Small intestine (tissue), 7 donors: ENCODE measurements at regions not wholly inside any gene's neighbourhood (a gene's known extent, or its start where the extent isn't known, plus 50 kb on each side); places are given as distances from the start of the nearest gene placed in this dataset.

ENCODE experiments used
- DNase-seq, 2 donors: peaks; one replicate each; pipeline versions ENCODE4 v3.0.0 to v3.0.0-alpha.2; 2013
- FAIRE-seq: peaks from 2 replicates; lab custom pipeline; 2012; peaks lifted over from hg19 to GRCh38; lab: Jason Lieb, UNC
- H3K27ac ChIP-seq, 3 donors: one replicate each; pipeline ENCODE4 v1.5.1; 2013; ENCODE audit warnings: low read length in 2 of 3, mild to moderate bottlenecking in 2 of 3, control low read depth in 1 of 3, inconsistent platforms in 1 of 3, low read depth in 1 of 3, moderate library complexity in 1 of 3
- H3K27me3 ChIP-seq, 3 donors: one replicate each; pipeline ENCODE4 v1.6.1; 2013; ENCODE audit warnings: low read length in 3 of 3, inconsistent platforms in 1 of 3; ENCODE audit not compliant: control insufficient read depth in 3 of 3, insufficient read depth in 3 of 3
- H3K36me3 ChIP-seq, 3 donors: one replicate each; pipeline ENCODE4 v1.6.1; 2013; ENCODE audit warnings: low read length in 3 of 3, inconsistent platforms in 1 of 3, low read depth in 1 of 3, mild to moderate bottlenecking in 1 of 3, moderate library complexity in 1 of 3; ENCODE audit not compliant: control insufficient read depth in 3 of 3, insufficient read depth in 2 of 3
- H3K4me1 ChIP-seq, 3 donors: one replicate each; pipeline ENCODE4 v1.6.1; 2013; ENCODE audit warnings: low read length in 2 of 3, inconsistent platforms in 1 of 3, low read depth in 1 of 3, mild to moderate bottlenecking in 1 of 3, moderate library complexity in 1 of 3; ENCODE audit not compliant: control insufficient read depth in 3 of 3, insufficient read depth in 2 of 3
- H3K4me3 ChIP-seq, 3 donors: one replicate each; pipeline ENCODE4 v1.5.1; 2013; ENCODE audit warnings: low read length in 3 of 3, control low read depth in 1 of 3, inconsistent platforms in 1 of 3, low read depth in 1 of 3, mild to moderate bottlenecking in 1 of 3, moderate library complexity in 1 of 3
- H3K9me3 ChIP-seq, 2 donors: one replicate each; pipeline ENCODE4 v1.6.1; 2013; ENCODE audit warnings: low read depth in 1 of 2, low read length in 1 of 2; ENCODE audit not compliant: control insufficient read depth in 2 of 2, insufficient read depth in 1 of 2
- WGBS, 3 donors: extraction: QIAGEN DNeasy Blood & Tissue Kit; methylation state at CpG; one replicate each; pipeline ENCODE4 v1.1.7; 2013; 5-methylcytosine and 5-hydroxymethylcytosine counted together
- donor health status: healthy with polysubstance abuse.
- donor health status: control.
- donor health status: control.
- donor health status: Bipolar disorder and iron deficiency.
- donor health status: healthy.

- no peaks in the 10 kb centered on the region for H3K9me3 ChIP-seq
- no peak for FAIRE-seq
- DNase-seq: no peak
- H3K36me3 ChIP-seq: no peaks in the 10 kb centered on the region
- no peak overlapping the region for H3K27ac ChIP-seq
- no peaks in the 10 kb centered on the region for H3K4me1 ChIP-seq
- no peaks in the 10 kb centered on the region for H3K27me3 ChIP-seq
- H3K4me3 ChIP-seq: no peak overlapping the region
- 67 to 80% (median 68%) methylated on average over 6 of the region's 6 CpGs for WGBS, 3 donors
Observed at GRCh38 chr1:5744341-5744740, 247.9 kb downstream of the NPHP4 start.

- H3K4me3 ChIP-seq: no peak overlapping the region
- no peaks in the 10 kb centered on the region for H3K36me3 ChIP-seq
- 80 to 83% (median 82%) methylated on average over 13 of the region's 13 CpGs for WGBS, 3 donors
- no peak for FAIRE-seq
- no peak for DNase-seq
- H3K9me3 ChIP-seq: no peaks in the 10 kb centered on the region
- no peaks in the 10 kb centered on the region for H3K4me1 ChIP-seq
- no peak overlapping the region for H3K27ac ChIP-seq
- H3K27me3 ChIP-seq: no peaks in the 10 kb centered on the region
Observed at GRCh38 chr1:5743435-5744095, 248.7 kb downstream of the NPHP4 start.

- FAIRE-seq: no peak
- no peaks in the 10 kb centered on the region for H3K4me1 ChIP-seq
Observed at GRCh38 chr1:5742801-5743200, 249.4 kb downstream of the NPHP4 start.

GRCh38 chr1:5742032-5742431, 250.2 kb downstream of the NPHP4 start:
- Histone ChIP-seq H3K27ac (no peak overlapping the region), H3K36me3 (no peaks in the 10 kb centered on the region), H3K4me1 (no peaks in the 10 kb centered on the region), H3K27me3 (no peaks in the 10 kb centered on the region), H3K4me3 (no peak overlapping the region), H3K9me3 (no peaks in the 10 kb centered on the region)
- no peak for FAIRE-seq
- WGBS, 3 donors: 22 to 61% (median 33%) methylated on average over 9 of the region's 9 CpGs
- DNase-seq: no peak

More at GRCh38 chr1:5742801-5743200, 249.4 kb downstream of the NPHP4 start:
- 83 to 87% (median 84%) methylated on average over 14 of the region's 14 CpGs for WGBS, 3 donors
- no peaks in the 10 kb centered on the region for H3K36me3 ChIP-seq
- H3K4me3 ChIP-seq: no peak overlapping the region
- no peaks in the 10 kb centered on the region for H3K27me3 ChIP-seq
- H3K27ac ChIP-seq: no peak overlapping the region
- no peak for DNase-seq
- no peaks in the 10 kb centered on the region for H3K9me3 ChIP-seq

GRCh38 chr1:5740865-5741860, 251.1 kb downstream of the NPHP4 start:
- FAIRE-seq (no peak), DNase-seq (no peak)
- no peak overlapping the region for H3K27ac ChIP-seq
- no peaks in the 10 kb centered on the region for H3K27me3 ChIP-seq
- H3K4me3 ChIP-seq: no peak overlapping the region
- no peaks in the 10 kb centered on the region for H3K36me3 ChIP-seq
- 40 to 64% (median 42%) methylated on average over 21 of the region's 21 CpGs for WGBS, 3 donors
- no peaks in the 10 kb centered on the region for H3K4me1 ChIP-seq
- no peaks in the 10 kb centered on the region for H3K9me3 ChIP-seq

GRCh38 chr1:5740450-5740849, 251.8 kb downstream of the NPHP4 start:
- Histone ChIP-seq H3K27me3 (no peaks in the 10 kb centered on the region), H3K9me3 (no peaks in the 10 kb centered on the region), H3K27ac (no peak overlapping the region), H3K4me1 (no peaks in the 10 kb centered on the region), H3K36me3 (no peaks in the 10 kb centered on the region), H3K4me3 (no peak overlapping the region)
- no peak for DNase-seq
- FAIRE-seq: no peak
- WGBS, 3 donors: 74 to 93% (median 82%) methylated on average over 7 of the region's 7 CpGs

GRCh38 chr1:5739561-5740078, 252.6 kb downstream of the NPHP4 start:
- FAIRE-seq (no peak), DNase-seq (no peak)
- Histone ChIP-seq H3K27ac (no peak overlapping the region), H3K36me3 (no peaks in the 10 kb centered on the region), H3K4me1 (no peaks in the 10 kb centered on the region), H3K9me3 (no peaks in the 10 kb centered on the region), H3K27me3 (no peaks in the 10 kb centered on the region), H3K4me3 (no peak overlapping the region)
- 68 to 74% (median 72%) methylated on average over 6 of the region's 6 CpGs for WGBS, 3 donors

- Histone ChIP-seq H3K27me3 (no peaks in the 10 kb centered on the region), H3K36me3 (no peaks in the 10 kb centered on the region), H3K4me1 (no peaks in the 10 kb centered on the region), H3K27ac (no peak overlapping the region), H3K4me3 (no peak overlapping the region), H3K9me3 (no peaks in the 10 kb centered on the region)
- DNase-seq (no peak), FAIRE-seq (no peak)
- 76 to 85% (median 82%) methylated on average over 8 of the region's 8 CpGs for WGBS, 3 donors
Observed at GRCh38 chr1:5738911-5739462, 253.2 kb downstream of the NPHP4 start.
